ENCODE measurements at regions not wholly inside any gene's neighbourhood (a gene's known extent, or its start where the extent isn't known, plus 50 kb on each side); places are given as distances from the start of the nearest gene placed in this dataset.

GRCh38 chr14:38838979-38839323 is 264.1 kb downstream of the SEC23A start:
- Histone ChIP-seq H2BK5ac (ENCODE audit: low read depth, low read length) (no peak overlapping the region), H2AFZ (ENCODE audit: low read length) (peak overlapping the region; percentile 77; the same call in 1 of the 2 replicates), H3K4ac (replicated peaks; ENCODE audit: insufficient read length, low read depth, low read length) (no peak overlapping the region), H2BK120ac (replicated peaks; ENCODE audit: low read depth, low read length) (no peak overlapping the region), H3K9me3 (ENCODE audit: insufficient read depth in 2 of 2, low read depth in 1 of 2, low read length in 1 of 2) (no peaks in the 10 kb centered on the region), H2BK20ac (ENCODE audit: low read length) (no peak overlapping the region), H4K91ac (replicated peaks; ENCODE audit: insufficient read length, low read length) (no peak overlapping the region), H3K23ac (ENCODE audit: insufficient read length) (no peak overlapping the region), H3K23me2 (ENCODE audit: low read depth, low read length) (no peaks in the 10 kb centered on the region), H4K20me1 (replicated peaks in 1 of 2; ENCODE audit: control insufficient read depth in 1 of 2, insufficient read depth in 2 of 2, low read length in 2 of 2) (no peaks in the 10 kb centered on the region), H3K4me1 (replicated peaks in 1 of 4; ENCODE audit: control insufficient read depth in 3 of 4, insufficient read depth in 4 of 4, low read length in 3 of 4) (peaks cover 0 to 7% (median under 1%) of the 10 kb centered on the region in 4 experiments; a peak in 2 of 7 replicates), H3K27ac (ENCODE audit: low read depth, low read length) (no peak overlapping the region), H3K18ac (ENCODE audit: extremely low read depth, low read length) (no peak overlapping the region), H2AK5ac (ENCODE audit: low read depth, low read length) (no peak overlapping the region), H4K8ac (ENCODE audit: extremely low read depth, insufficient read depth, low read length) (peak overlapping the region; percentile 82; the same call in 1 of the 2 replicates), H2BK12ac (ENCODE audit: low read depth, low read length) (no peak overlapping the region), H2BK15ac (ENCODE audit: low read length) (no peak overlapping the region), H3K14ac (ENCODE audit: insufficient read length) (no peak overlapping the region), H3K79me1 (ENCODE audit: low read depth, low read length) (no peaks in the 10 kb centered on the region), H3K4me2 (ENCODE audit: insufficient read depth in 1 of 2, low read depth in 2 of 2, low read length in 2 of 2) (no peak overlapping the region), H3K79me2 (ENCODE audit: control insufficient read depth in 1 of 2, insufficient read depth in 2 of 2, low read length in 2 of 2) (no peaks in the 10 kb centered on the region), H3K56ac (replicated peaks; ENCODE audit: insufficient read length, low read depth, low read length) (no peak overlapping the region), H4K5ac (ENCODE audit: insufficient read length, low read depth, low read length) (no peak overlapping the region), H3K36me3 (ENCODE audit: control insufficient read depth in 2 of 4, insufficient read depth in 4 of 4, low read length in 3 of 4) (no peaks in the 10 kb centered on the region), H3K4me3 (ENCODE audit: extremely low read depth in 1 of 4, insufficient read depth in 2 of 4, low read depth in 3 of 4, low read length in 4 of 4) (no peak overlapping the region), H3K9ac (replicated peaks in 1 of 4; ENCODE audit: extremely low read depth in 1 of 4, low read depth in 3 of 4, low read length in 3 of 4) (no peak overlapping the region), H3K27me3 (replicated peaks in 1 of 4; ENCODE audit: control insufficient read depth in 3 of 4, extremely low read depth in 1 of 4, insufficient read depth in 3 of 4, low read length in 3 of 4) (no peaks in the 10 kb centered on the region)
- no peak for FAIRE-seq
- 81% methylated on average over 8 of the region's 8 CpGs; no CpG with 5 or more reads in 1 of the 2 experiments for WGBS, 2 experiments (ENCODE audit: extremely low coverage in 1 of 2, insufficient coverage in 1 of 2, insufficient read length in 1 of 2, insufficient replicate concordance in 2 of 2, low coverage in 1 of 2, low lambda C conversion rate in 2 of 2, missing lambda C conversion rate in 1 of 2)
- no peak for DNase-seq (ENCODE audit: low read depth in 1 of 2, low spot score in 2 of 2)
- ChIA-PET CTCF (ENCODE audit: partially characterized antibody) (interaction anchor here (0.7 kb wide), 1 partner anchor 18 kb away, joined by 4 read pairs; no protein-coding TSS in a partner anchor), POLR2A (ENCODE audit: partially characterized antibody) (no interaction called here)
- TF ChIP-seq, protein P1, sequence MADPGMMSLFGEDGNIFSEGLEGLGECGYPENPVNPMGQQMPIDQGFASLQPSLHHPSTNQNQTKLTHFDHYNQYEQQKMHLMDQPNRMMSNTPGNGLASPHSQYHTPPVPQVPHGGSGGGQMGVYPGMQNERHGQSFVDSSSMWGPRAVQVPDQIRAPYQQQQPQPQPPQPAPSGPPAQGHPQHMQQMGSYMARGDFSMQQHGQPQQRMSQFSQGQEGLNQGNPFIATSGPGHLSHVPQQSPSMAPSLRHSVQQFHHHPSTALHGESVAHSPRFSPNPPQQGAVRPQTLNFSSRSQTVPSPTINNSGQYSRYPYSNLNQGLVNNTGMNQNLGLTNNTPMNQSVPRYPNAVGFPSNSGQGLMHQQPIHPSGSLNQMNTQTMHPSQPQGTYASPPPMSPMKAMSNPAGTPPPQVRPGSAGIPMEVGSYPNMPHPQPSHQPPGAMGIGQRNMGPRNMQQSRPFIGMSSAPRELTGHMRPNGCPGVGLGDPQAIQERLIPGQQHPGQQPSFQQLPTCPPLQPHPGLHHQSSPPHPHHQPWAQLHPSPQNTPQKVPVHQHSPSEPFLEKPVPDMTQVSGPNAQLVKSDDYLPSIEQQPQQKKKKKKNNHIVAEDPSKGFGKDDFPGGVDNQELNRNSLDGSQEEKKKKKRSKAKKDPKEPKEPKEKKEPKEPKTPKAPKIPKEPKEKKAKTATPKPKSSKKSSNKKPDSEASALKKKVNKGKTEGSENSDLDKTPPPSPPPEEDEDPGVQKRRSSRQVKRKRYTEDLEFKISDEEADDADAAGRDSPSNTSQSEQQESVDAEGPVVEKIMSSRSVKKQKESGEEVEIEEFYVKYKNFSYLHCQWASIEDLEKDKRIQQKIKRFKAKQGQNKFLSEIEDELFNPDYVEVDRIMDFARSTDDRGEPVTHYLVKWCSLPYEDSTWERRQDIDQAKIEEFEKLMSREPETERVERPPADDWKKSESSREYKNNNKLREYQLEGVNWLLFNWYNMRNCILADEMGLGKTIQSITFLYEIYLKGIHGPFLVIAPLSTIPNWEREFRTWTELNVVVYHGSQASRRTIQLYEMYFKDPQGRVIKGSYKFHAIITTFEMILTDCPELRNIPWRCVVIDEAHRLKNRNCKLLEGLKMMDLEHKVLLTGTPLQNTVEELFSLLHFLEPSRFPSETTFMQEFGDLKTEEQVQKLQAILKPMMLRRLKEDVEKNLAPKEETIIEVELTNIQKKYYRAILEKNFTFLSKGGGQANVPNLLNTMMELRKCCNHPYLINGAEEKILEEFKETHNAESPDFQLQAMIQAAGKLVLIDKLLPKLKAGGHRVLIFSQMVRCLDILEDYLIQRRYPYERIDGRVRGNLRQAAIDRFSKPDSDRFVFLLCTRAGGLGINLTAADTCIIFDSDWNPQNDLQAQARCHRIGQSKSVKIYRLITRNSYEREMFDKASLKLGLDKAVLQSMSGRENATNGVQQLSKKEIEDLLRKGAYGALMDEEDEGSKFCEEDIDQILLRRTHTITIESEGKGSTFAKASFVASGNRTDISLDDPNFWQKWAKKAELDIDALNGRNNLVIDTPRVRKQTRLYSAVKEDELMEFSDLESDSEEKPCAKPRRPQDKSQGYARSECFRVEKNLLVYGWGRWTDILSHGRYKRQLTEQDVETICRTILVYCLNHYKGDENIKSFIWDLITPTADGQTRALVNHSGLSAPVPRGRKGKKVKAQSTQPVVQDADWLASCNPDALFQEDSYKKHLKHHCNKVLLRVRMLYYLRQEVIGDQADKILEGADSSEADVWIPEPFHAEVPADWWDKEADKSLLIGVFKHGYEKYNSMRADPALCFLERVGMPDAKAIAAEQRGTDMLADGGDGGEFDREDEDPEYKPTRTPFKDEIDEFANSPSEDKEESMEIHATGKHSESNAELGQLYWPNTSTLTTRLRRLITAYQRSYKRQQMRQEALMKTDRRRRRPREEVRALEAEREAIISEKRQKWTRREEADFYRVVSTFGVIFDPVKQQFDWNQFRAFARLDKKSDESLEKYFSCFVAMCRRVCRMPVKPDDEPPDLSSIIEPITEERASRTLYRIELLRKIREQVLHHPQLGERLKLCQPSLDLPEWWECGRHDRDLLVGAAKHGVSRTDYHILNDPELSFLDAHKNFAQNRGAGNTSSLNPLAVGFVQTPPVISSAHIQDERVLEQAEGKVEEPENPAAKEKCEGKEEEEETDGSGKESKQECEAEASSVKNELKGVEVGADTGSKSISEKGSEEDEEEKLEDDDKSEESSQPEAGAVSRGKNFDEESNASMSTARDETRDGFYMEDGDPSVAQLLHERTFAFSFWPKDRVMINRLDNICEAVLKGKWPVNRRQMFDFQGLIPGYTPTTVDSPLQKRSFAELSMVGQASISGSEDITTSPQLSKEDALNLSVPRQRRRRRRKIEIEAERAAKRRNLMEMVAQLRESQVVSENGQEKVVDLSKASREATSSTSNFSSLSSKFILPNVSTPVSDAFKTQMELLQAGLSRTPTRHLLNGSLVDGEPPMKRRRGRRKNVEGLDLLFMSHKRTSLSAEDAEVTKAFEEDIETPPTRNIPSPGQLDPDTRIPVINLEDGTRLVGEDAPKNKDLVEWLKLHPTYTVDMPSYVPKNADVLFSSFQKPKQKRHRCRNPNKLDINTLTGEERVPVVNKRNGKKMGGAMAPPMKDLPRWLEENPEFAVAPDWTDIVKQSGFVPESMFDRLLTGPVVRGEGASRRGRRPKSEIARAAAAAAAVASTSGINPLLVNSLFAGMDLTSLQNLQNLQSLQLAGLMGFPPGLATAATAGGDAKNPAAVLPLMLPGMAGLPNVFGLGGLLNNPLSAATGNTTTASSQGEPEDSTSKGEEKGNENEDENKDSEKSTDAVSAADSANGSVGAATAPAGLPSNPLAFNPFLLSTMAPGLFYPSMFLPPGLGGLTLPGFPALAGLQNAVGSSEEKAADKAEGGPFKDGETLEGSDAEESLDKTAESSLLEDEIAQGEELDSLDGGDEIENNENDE (IDR thresholded peaks at IDR 0.05; ENCODE audit: insufficient replicate concordance, low read length), result no peak

Measured in H1 (cell line).